HG03095 (cell line): ENCODE measurements at regions not wholly inside any gene's neighbourhood (a gene's known extent, or its start where the extent isn't known, plus 50 kb on each side); places are given as distances from the start of the nearest gene placed in this dataset.

Experiments used
- ATAC-seq: cut with Tn5 transposase; IDR thresholded peaks from one replicate; pipeline ENCODE4 v1.9.1; 2021; ENCODE audit warnings: moderate library complexity; ENCODE audit not compliant: unreplicated experiment

DNA sequence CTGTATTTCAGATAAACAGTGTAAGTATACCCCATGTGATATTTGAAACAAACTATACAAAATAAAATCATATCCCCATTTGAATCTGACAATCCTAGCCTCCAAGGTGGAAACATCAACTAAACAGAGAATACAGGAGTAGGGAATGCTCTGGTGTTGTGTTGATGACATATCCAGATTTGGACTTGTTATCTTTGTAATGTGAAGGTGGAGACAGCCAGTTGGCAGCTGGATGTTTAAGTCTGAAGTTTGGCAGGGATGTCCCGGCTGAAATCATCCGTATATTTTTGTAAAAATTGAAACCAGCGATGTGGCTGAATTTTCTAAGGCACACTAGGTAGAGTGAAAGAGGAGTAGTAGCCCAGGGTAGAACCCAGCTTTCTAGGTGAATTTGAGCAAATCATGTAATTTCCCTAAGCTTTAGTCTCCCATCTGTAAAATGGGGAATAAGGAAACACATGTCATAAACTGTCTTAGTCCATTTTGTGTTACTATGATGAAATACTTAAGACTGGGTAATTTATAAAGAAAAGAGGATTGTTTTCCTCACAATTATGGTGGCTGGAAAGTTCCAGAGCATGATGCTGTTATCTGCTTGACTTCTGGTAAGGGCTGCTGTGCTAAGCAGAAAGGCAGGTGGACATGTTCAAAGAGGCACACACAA is 246.6 kb upstream of the APCDD1 start:
- no peak for ATAC-seq

DNA sequence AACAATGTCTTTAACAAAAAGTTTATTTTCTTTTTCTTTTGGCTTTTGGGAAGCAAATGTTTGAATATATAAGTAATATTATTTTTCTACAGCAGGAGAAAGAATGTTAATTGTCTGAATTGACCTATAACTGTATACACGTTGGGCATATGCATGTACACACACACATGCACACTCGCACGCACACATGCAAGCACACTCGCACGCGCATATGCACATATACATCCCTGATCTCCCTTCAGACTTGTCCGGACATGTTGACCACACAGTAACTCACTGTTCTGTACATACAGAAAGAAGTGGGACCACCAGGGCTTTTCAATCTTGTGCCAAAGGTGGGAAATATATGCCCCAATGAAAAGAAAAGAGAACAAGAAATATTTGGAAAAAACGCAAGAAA is 245.1 kb upstream of the APCDD1 start:
- ATAC-seq, result no peak

DNA sequence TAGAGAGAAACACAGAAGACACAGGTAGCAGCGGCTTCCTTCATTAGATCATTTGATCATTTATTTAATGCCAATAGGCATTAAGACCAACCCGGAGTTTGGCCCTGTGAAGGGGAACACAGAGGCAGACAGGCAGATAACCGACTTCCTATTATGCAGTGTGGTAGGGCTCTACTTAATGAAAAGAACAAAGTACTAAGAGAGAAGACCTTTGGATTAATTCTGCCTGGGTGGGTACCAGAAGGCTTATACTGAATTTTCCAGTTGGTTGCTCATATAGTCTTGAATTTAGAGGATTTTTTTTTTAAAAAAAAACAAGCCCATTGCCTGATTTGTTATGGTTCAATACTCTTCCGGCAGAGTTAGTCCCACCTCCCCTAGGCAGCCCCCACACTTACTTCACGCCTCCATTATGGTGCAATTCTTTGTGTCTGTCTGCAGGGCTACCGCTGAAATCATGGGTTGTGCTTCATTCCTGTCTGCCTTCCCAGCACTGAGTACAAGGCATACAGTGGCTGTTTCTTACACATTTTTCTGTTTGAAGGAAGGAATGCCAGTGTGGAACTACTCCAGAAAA is 244.3 kb upstream of the APCDD1 start:
- no peak for ATAC-seq

DNA sequence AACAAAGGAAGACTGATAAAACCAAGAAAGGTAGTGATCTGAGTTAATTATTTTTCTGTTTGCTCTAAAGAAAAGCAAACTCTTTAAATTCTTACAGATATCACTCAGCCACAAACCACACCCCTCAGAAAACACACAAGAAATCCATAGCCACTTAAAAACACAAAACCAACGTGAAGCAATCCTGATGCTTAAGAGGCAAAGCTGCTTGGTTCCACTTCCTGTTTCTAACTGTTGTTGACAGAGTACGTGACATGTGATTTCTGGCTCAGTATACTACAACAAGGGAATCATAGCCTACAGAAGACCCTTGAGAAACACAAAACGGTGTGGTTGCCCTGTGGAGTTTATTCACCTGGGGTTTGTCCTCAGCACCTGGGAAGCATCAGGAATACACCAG is 240.9 kb upstream of the APCDD1 start:
- no peak for ATAC-seq

DNA sequence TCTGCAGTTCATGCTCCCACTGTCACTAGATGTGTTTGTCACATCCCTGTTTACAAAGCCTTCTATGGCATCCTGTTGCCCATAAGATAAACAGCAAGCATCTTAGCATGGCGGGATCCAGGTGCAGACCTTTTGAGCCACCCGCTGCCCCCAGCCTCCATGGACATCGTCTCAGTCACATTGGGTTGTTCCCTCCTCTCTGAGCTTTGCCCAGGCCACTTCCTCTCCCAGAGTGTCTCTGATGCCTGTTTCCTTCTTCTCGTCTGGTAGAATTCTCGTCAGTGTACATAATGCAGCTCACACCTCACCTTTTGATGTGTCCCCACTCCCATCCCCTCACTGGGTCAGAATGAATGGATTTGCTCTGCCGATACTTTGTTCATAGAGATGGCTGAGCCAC is 239.0 kb upstream of the APCDD1 start:
- no peak for ATAC-seq

DNA sequence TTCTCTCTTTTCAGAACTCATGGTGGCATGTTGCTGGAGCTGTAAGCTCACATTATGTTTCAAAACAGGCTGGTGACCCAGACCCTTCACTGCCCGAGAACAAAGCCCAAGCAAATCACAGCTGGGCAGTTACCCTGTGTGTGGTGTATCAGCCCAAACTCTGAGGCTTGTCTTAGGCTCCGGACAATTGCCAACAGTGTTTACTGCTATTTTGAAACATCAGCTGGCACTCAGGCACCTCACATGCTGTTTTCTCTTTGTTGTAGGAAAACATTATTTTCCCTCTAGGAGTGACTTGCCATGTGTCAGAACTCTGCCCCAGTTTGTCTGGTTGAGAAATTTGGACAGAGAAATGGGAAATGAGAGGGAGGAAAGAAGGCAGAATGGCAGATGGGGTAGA is 237.6 kb upstream of the APCDD1 start:
- no peak for ATAC-seq

DNA sequence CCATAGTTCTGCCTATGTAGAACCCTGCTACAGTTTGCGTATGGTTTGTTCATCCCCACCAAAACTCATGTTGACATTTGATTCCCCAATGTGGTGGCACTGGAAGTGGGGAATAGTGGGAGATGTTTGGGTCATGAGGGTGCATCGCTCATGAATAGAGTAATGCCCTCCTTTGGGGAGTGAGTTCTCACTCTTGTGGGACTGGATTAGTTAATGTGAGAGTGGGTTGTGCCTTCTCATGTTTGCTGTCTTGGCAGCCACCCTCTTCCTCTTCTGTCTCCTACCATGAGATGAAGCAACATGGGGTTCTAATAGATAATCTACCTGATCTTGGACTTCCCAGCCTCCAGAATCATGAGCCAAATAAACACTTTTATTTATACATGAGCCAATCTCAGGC is 237.2 kb upstream of the APCDD1 start:
- ATAC-seq, result no peak

DNA sequence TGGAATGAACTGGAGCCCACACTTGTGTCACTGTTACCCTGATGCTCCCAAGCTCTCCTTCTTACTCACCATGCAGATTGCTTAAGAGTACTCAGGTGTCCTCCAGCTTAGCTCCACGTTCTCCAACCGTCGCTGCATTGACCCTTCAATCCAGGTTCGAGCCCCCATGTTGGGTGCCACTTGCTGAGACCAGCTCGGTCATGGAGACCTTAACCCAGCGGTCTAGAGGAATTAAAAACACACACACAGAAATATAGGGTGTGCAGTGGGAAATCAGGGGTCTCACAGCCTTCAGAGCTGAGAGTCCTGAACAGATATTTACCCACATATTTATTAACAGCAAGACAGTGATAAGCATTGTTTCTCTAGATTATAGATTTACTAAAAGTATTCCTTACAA is 229.1 kb upstream of the APCDD1 start:
- no peak for ATAC-seq

DNA sequence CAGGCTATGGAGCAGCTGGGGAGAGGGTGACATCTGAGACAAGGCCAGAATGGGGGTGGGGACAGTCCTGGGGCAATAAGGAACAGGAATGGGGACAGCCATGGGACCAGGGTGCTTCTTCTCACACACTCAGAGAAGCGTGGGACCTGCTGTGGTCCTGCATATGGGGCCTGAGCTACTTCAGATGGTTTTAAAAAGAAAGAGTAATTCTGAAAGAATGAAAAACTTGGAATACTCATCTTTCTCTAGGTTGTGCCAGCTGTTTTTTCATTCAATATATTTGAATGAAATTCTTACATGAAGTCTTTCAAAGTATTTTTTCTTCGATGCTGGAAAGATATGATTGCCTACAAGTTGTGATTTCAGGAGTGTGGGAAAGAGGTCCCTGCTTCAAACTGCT is 227.5 kb upstream of the APCDD1 start:
- no peak for ATAC-seq

DNA sequence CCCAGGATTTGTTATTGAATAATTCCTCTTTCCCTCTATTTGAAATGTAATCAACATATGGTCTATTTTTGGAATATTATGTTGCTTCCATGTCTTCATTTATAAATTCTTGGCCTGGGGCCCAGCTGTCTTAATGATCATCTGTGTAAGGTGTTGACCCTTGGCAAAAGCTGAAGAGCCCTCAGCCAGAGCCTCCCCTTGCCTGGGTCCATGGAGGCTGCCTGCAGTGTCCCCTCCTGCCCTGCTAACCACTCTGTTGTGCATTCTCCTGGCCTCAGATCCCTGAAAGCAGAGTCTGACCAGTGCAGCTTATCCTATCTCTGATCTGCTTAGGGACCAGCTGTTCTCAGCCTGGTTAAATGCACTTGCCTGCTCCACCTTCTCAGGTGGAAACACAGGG is 226.1 kb upstream of the APCDD1 start:
- ATAC-seq, result no peak

DNA sequence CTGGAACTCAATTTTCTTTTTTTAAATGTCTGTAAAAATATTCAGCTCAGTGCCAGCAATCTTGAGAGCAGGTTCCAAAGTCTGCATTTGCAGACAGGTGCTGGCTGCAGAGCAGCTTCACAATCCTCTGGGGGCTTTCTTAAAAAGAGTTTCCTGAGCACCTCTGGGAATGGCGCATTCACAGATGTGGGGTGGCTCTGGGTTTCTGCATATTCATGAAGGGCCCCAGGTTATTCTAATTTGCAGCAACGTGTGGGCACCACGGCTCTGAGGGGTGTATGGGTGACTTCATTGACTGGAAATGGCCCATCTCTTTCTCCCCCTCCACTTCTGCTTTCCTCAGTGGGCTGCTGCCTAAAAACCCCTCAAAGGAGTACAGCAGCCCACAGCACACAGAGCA is 225.0 kb upstream of the APCDD1 start:
- no peak for ATAC-seq

DNA sequence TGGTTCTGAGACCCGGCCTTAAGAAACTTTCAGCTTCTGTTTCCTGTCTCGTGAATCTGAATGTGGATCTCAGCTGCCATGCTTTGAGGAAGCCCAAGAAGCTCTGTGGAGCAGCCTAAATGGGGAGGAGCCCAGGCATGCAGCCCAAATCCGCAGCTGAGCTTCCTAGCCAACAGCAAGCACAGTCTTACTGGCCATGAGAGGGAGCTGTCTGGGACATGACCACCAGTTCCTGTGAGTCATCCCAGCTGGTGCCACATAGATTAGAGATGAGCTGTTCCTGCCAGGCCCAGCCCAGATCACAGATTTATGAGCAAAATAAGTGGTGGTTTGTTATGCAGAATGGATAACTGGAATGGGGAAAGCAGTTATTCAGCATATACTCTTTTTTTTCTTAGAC is 224.4 kb upstream of the APCDD1 start:
- ATAC-seq, result no peak

DNA sequence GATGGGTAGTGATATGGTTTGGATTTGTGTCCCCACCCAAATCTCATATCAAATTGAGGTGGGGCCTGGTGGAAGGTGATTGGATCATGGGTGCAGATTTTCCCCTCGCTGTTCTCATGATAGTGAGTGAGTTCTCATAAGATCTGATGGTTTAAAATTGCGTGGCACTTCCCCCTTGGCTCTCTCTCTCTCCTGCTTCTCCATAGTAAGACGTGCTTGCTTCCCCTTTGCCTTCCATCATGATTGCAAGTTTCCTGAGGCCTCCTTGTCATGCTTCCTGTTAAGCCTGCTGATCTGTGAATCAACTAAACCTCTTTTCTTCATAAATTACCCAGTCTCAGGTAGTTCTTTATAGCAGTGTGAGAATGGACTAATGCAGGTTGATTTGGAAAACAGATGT is 223.2 kb upstream of the APCDD1 start:
- no peak for ATAC-seq

DNA sequence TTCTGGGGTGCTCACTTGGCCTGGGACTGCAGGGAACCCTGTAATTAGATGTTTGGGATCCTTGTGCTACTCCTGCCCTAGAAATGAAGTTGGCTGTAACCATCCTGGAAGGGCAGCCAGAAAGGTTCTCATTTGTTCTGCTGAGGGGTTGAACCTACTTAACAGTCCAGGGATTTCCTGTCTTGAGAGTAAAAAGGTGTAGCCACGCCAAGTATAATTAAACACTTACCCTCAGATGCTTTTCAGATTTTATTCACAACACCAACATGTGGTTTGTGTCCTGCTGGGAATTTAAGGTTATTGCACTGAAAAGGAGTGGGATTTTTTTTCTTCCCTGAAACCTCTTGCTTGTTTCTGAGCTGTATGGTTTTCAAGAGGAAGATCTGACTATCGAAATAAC is 222.4 kb upstream of the APCDD1 start:
- no peak for ATAC-seq

DNA sequence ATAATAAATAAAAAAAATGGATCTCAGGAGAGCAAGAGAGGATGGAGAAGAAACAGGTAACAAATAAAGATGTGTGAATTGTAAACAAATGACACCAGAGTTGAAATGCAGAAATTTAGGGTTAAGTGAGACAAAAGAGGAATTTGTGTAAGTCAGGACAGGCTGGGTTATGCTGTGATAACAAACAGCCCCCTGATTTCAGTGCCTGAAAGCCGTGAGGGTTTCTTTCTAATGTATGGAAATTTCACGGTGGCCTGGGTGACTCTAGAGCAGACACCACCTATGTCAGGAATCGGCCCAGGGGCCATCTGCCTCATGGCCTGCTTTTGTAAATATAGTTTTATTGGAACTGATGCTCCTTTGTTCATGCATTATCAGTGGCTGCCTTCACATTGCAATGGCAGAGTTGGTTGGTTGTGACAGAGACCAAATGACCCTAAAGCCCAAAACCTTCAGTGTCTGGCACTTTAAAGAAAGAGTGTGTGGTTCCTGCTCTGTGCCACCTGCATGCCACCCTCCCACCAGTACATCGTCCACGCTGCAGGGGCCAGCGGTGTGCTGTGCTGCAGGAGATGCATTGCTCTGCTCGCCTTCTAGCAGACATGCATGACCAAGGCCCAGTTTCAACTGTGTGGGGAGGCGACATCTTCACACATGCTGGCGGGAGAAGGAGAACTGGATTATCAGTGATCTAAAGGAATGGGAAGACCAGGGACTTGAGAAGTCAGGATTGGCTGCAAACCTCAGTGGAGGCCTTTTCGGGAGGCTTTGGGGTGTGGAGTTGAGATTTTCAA is 221.2 kb upstream of the APCDD1 start:
- ATAC-seq, result no peak

DNA sequence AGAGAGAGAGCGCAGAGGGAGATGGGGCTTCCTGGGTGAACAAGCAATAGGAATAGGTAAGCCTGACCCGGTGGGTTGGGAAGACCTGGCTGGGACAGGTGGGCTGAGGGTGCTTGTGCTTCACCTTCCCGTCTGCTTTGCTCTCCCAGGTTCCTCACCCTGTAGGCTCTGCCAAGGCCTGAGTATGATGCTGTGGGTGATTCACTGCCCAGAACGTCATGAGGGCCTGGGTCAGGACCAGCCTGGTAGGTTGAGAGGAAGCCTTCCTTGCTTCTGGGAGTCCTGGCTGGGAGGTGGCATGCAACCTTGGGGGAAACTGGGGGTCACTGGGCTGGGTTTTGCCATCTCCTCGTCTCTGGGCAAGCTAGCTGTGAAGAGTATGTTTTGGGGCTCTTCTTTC is 220.2 kb upstream of the APCDD1 start:
- ATAC-seq, result no peak

DNA sequence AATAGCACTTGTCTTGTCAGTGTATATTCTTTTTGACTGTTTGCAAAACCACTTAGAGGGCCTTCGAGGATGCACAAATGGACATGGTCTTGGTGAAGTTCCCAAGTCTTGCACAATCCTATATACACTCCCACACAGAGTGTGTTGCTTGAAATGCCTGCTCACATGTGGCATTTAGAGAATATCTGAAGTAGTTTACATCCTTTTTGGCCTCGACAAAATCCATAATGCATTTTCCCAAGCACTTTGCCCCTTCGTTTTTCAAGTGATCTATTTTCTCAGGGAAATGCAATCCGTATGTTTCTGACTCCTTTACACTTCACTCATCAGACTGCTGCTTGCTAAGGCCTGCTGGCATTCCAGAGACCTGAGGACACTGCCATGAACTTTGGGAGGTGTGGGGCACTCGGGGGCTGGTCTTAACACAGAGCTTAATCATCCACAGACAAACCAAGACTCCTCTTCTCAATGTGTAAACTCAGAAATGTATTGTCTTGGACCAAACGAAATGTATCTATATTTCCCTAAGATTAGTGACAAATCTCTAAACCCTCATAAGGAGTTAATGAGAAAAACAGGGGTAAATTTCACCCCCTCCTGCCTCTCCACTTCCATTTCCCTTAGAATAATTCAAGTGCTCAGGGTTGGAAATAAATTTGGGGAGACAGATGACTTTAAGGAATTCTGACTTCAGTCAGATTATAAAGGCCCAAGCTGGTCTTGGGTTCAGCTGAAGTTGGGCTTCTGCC is 219.3 kb upstream of the APCDD1 start:
- no peak for ATAC-seq

DNA sequence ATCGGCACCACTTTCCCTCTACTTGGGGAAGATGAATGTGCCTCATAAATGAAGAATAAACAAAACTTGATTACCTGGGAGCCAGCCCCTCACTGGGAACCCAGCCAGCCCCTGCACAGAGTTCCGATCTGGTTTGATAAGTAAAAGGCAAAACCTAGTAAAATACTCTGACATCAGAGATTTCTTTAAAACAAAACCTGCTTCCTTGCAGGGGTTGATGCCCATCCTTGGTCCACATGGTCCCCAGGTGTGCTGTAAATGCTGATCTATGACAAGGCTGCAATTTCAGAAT is 218.8 kb upstream of the APCDD1 start:
- ATAC-seq, result no peak

DNA sequence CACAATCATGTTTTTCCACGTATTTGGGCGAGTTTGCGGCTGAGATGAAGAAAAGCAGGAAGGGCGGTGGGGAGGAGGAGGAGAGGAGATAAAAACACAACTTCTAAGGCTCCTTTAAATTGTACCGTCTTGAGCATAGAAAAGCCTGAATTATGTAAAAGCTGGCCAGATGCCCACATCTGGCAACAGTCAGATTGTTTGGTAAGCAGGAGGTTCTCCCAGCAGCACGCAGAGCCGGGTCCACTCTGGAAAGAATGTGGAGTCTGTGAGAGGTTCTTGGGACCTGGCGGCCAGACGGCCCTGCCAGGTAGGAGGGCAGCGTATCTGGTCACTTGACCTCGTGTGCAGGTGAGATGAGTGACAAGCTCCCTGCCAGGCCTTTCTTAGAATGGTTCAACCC is 215.3 kb upstream of the APCDD1 start:
- ATAC-seq, result no peak

DNA sequence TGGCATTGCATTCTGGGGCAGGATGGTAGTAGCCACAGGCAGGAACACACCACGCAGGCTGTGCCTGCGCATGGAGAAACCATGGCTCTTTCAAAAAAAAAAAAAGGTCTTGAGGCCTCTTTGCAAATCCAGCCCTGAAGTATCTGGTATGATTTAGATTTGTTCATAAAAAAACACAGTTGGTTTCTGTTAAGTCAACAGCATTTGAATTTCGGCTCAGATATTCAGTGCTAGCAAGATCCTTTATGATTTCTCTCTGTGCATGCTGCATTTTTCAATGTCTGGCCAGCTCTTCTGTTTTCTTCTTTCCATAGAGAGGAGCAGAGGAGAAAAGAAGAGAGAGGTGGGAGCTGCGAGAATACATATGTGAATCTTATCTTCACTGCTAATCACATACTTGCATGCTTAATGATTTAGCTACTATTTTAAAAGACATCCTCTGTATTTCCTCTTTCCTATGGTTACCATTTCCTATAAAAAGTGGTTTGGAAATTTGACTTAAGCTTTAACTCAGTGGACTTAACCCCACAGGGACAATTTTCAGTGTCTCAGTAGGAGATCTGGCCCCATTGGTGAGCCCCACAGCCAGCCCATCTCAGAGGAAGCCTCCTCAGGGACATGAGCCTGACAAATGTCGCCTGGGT is 214.3 kb upstream of the APCDD1 start:
- ATAC-seq, result no peak

DNA sequence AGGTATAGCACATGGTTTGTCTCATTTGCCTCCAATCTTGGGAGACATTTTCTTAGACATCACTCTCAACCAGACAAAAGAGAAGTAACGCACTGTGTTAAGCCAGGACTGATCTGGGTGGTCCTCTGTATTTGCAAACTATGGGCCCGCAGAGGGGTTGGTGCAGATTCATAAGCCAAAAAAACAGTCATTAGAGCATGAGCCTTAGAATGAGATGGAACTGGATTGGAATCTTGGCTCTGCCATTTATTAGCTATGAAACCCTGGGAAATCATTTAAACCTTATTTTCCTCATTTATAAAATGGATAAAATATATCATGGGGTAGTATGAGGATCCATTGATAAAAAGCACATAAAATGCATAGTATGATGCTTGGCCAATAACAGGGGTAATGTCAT is 213.5 kb upstream of the APCDD1 start:
- no peak for ATAC-seq

DNA sequence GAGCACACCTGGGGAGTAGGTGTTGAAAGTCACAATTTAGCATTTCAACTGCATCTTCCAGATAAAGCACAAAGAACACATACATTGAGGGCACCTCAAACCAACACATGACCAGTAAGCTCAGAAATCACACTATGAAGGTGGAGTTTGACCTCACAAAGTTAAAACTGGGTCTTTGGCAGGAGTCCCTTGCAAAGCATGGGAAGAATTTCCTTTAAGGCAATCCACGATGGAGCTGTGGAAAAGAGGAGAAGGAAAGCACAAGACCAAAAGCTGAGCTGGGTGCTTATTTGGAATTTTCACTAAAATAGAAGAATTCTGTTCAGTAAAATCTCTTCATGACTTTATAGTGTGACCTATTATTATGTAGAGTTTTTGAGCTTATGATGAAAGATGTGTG is 212.9 kb upstream of the APCDD1 start:
- ATAC-seq, result no peak
